T1000 (cell line): ENCODE measurements at regions not wholly inside any gene's neighbourhood (a gene's known extent, or its start where the extent isn't known, plus 50 kb on each side); places are given as distances from the start of the nearest gene placed in this dataset.
"Not testable (repeated sequence)": the region's sequence is repeated elsewhere in the genome, so short reads cannot be mapped to it uniquely, and the experiment has no call there.

Source experiments
- DNase-seq: peaks from one replicate; lab custom pipeline; 2025; ENCODE audit warnings: mixed read lengths; lab: John Stamatoyannopoulos, UW

- no peak for DNase-seq
These were observed 266.8 kb upstream of the CRBN start for GRCh38 chr3:3446251-3446650.

GRCh38 chr3:3443482-3443881, 264.0 kb upstream of the CRBN start:
- no peak for DNase-seq

- no peak for DNase-seq
These were observed 254.2 kb upstream of the CRBN start for GRCh38 chr3:3433711-3434110.

DNA sequence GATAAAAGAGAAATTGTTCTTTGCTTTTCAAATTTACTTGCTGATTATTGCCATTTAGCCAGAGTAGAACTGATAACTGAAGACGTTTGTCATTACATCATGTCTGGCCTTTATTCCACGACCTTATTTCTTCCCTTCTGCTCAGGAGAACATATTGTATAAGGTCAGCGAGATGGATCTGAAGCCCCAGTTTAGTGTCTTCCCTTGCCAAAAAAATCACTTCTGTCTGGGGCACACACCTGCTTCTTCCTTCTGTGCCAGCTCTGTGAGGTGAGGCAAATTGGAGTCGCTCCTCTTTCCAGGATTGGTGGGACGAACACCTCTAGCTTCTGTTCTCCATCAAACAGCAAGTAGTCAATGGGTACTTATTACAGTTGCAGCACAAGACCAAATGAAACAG, 250.3 kb upstream of the CRBN start:
- DNase-seq = no peak

DNA sequence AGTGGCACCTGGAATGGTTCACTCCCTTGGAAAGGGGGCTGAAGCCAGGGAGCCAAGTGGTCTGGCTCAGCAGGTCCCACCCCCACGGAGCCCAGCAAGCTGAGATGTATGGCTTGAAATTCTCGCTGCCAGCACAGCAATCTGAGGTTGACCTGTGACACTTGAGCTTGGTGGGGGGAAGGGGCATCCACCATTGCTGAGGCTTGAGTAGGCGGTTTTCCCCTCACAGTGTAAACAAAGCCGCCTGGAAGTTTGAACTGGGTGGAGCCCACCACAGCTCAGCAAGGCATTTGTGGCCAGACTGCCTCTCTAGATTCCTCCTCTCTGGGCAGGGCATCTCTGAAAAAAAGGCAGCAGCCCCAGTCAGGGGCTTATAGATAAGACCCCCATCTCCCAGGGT, 228.2 kb upstream of the CRBN start:
- DNase-seq = not testable (repeated sequence)

- DNase-seq = no peak
These were observed 225.6 kb upstream of the CRBN start for GRCh38 chr3:3405131-3405530.

DNA sequence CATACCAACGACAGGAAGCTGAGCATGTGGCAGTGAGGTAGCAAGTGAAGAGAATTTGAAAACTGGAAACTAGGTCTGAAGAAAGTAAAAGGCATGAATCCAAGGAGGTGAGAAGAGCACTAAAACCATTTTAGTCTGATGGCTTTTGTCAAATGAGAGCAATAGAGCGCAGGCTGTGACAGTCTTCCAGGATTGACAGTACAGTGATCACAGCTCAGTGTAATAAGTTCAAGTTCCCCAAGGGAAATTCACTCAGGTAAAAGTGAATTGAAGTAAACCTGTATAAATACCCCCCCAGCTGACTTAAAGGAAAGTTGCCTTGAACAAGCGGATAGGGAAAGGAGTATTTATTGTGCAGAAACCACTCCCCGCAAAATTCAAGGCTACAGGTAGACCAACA, 224.2 kb upstream of the CRBN start:
- no peak for DNase-seq

- no peak for DNase-seq
These were observed 213.5 kb upstream of the CRBN start for GRCh38 chr3:3392946-3393345.

DNA sequence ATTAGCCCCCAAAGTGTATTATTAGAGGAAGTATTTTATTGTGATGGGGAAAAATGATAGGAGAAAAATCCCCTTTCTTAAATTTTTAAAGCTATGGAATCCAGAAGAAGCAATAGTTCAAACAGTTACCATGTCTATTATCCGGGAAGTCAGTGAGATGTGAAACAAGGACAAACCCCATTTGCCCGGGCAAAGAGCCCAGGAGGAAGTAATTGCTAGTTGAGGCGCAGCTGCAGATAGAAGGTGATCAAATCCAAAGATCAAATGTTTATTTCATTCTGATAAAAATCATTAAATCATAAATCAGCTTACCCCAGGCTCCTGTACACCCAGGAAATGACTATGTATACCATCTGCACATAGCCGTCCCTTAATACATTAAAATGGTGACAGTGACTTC, 204.0 kb upstream of the CRBN start:
- DNase-seq = no peak

- no peak for DNase-seq
These were observed 192.8 kb upstream of the CRBN start for GRCh38 chr3:3372210-3372777.

GRCh38 chr3:3368306-3368705, 188.8 kb upstream of the CRBN start:
- no peak for DNase-seq

DNA sequence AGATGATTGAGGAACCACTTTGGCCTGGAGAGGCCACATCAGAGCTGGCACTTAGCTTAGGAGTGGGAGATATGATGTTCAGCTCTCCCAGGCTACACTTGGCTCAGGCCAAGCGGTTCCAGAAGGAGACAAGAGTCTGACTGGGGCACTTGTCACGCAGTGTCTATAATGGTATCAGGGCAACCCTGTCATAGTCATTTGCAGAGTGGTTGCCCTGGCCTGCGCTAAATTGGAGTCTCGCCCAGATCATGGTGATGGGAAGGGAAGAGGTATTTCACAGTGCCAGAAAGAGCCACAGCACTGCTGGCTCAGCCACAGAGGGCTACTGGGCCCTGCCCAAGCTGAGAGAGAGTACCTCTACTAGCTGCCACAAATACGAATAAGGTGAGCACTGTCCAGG, 186.9 kb upstream of the CRBN start:
- DNase-seq = no peak

DNA sequence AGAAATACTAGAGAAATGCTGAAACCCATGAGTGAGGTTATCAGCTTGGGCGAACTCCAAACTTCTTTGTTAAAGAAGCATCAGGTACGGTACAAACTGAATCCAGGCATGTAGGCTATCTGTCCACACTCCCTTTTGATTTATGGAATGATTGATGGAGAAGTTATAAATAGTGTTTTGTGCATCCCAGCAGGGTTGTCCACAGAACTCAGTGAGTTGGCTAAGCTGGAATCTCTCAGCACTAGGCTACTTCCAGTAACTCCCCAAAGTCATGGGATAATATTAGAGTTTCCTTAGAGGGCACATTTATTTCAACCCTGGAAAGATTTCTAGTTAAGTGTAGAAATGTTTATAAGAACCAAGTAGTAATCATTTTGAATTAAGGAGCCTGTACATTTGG, 186.2 kb upstream of the CRBN start:
- DNase-seq = no peak

- DNase-seq = no peak
These were observed 177.4 kb upstream of the CRBN start for GRCh38 chr3:3356846-3357245.

DNA sequence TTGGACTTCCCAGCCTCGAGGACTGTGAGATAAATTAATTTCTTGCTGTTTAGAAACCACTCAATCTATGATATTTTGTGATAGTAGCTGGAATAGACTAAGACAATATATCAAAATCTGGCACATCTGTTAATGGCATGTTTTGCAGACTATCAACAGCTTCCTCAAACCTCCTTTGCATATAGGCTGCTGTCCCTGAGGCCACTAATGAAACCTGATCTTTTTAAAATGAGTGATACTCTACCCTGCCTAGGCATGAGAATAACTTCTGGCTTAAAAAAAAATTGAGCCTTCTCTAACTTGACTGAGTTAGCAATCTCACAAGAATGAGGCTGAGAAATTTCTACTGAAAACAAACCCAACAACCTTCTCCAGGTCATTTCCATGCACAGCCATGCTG, 176.0 kb upstream of the CRBN start:
- DNase-seq = no peak

GRCh38 chr3:3353153-3353552, 173.7 kb upstream of the CRBN start:
- no peak for DNase-seq

GRCh38 chr3:3351226-3351625, 171.7 kb upstream of the CRBN start:
- no peak for DNase-seq

- not testable (repeated sequence) for DNase-seq
These were observed 167.6 kb upstream of the CRBN start for GRCh38 chr3:3347056-3347455.

DNA sequence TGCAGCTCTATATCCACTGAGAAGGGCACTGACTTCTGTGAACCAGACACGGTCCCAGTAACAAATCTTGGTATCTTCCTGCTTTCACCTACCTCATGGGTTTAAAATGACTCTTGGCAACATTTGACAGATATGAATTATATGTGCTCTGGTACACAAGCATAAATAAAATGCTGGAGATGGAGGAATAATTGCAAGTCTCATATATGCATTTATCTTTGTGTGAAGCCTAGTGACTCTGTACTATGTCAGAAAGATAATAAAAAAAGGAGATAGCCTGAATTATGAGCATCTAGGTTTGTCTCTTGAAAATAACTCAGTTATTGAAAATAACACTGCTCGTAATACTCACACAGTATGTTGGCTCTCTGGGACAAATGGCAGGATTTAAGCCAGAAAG, 167.1 kb upstream of the CRBN start:
- DNase-seq = no peak

- no peak for DNase-seq
These were observed 162.7 kb upstream of the CRBN start for GRCh38 chr3:3342141-3342540.

GRCh38 chr3:3340965-3341895, 161.7 kb upstream of the CRBN start:
- no peak for DNase-seq

GRCh38 chr3:3340526-3340925, 161.0 kb upstream of the CRBN start:
- DNase-seq = no peak

GRCh38 chr3:3335903-3336302, 156.4 kb upstream of the CRBN start:
- DNase-seq = no peak

GRCh38 chr3:3334491-3334890, 155.0 kb upstream of the CRBN start:
- DNase-seq = no peak
